ENCODE measurements at regions not wholly inside any gene's neighbourhood (a gene's known extent, or its start where the extent isn't known, plus 50 kb on each side); places are given as distances from the start of the nearest gene placed in this dataset.

DNA sequence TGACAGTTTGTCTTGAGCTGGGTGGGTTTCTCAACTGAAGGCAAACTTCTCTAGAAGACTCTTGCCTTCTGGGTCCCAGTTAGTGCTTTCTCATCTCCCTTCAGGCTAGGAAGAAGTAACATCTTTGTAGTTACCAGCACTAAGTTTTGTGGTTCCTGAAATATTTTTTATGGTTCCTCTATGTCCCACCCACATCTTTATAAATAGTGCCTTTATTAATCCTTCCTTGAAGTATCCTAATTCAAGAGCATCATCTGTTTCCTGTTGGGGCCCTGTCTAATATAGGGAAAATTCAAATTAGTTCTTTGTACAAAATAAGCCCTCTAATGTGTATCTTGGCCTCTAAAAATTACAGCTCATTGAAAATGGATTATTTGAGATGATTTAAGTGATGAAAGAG is 147.4 kb upstream of the MAOA start:
- no peak for DNase-seq (ENCODE audit: low read depth in 2 of 2)

DNA sequence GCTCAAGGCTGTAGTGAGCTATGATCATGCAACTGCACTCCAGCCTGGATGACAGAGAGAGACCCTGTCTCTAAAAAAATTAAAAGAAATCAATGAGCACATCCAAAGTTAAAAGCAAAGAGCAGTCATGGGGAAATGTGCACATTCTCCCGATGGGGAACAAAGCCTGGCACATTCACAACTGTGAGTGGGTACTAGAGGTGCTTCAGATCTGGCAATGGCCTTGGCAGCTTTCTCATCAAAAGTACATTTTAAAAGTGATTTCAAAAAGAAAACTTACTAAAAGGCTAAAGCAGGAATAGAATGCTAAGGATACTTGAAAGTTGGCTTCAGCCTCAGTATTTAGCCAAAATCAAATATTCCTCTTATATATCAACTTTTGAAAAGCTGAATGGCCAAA is 145.9 kb upstream of the MAOA start:
- no peak for DNase-seq (ENCODE audit: low read depth in 2 of 2)

DNA sequence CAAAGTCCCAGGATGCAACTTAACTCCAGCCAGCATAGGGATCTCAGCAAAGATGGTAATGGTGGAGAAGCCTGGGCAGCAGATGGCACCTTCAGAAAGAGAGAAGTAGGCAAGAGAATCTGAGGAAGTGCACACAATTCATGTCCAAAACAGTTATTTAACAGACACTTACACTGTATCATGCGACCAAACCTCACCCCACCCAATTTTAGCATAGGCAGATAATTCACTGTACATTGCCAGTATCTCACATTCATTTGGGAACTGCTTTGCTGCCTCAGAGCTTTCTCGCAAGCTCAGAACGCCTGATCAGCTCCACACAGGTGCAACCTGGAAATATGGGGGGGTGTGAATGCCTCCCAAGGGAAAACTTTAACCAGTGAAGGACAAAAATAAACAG is 143.0 kb upstream of the MAOA start:
- no peak for DNase-seq (ENCODE audit: low read depth in 2 of 2)

DNA sequence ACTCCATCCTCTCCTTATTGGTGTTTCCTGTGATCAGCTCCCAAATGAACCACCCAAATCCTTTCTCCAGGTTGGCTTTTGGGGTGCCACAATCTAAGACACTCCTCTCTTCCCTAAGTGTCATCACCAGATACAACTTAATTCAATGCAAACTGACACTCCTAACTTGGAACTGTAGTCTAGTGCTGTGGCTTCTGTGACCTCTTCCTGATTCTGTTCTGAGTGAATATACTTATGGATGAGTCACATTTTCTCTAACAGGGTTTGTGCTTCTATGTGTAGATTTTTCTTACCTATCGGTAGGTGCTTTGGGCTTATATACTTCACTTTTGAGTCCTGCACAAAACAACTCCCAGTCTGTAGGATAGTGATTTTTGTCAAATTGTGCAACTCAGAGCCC is 141.3 kb upstream of the MAOA start:
- DNase-seq (ENCODE audit: low read depth in 2 of 2) = no peak

DNA sequence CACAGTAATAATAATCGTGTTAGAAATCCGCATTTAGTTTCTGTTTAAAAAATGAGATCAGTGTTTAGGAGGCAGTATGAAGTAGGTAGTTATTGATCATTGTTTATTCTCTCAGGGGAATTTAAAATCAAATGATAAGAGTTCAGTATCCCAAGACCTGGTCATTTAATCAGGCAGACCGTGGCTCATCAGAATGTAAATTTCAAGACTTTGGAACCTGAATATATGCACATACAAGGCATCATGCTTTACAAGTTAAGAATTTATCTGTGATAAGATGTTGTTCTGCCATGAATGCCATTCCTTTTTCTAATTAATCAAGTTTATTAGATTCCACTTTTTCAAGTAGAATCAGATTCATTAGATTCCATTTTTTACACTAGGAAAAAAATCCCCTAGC is 133.5 kb upstream of the MAOA start:
- no peak for DNase-seq (ENCODE audit: low read depth in 2 of 2)

DNA sequence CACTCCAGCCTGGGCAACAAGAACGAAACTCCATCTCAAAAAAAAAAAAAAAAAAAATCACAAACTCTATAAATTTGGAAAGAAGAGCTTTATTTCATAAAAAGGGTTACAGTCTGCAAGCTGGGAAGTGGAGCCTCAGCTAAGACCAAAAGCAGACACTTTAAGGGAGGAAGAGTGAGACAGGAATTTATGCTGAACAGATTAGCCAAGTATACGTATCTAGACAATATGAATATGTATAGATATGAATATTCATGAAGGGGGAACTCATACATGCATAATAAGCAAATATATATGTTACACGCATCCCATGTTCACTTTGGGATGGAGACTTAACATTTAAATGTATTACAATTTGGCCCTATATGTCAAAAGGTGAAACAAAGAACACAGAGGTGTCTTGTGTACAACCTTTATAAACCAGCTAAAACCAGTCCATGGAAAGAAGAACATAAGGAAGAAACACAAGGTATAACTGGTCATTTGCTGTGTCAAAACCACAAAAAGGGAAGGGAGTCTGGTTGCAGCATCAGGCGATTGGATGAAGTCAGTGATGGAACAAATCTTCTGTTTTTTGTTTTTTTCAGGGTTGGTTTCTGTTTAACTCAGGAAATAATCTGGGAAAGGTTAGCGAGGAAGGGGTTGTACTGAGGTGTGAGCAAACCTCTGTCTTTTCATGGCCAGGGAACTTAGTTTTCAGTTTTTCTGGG is 130.0 kb upstream of the MAOA start:
- no peak for DNase-seq (ENCODE audit: low read depth in 2 of 2)

DNA sequence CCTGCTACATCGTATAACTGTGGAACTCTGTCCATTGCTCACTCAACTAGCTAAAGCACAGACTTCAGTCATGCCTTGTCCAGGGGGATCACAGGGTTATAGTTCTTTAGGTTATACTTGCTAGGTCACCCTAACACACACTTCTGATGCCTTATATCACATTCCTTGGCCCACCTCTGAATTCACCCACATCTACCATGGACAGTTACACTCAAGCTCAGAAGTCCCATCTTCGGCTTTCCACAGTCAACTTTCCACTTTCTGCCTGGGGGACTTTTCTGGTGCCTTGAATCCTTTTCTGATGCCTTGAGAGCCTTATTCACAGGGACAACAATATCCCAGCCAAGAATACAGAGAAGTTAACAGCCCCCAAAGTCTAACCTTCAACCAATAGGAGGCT is 129.2 kb upstream of the MAOA start:
- DNase-seq (ENCODE audit: low read depth in 2 of 2) = no peak

DNA sequence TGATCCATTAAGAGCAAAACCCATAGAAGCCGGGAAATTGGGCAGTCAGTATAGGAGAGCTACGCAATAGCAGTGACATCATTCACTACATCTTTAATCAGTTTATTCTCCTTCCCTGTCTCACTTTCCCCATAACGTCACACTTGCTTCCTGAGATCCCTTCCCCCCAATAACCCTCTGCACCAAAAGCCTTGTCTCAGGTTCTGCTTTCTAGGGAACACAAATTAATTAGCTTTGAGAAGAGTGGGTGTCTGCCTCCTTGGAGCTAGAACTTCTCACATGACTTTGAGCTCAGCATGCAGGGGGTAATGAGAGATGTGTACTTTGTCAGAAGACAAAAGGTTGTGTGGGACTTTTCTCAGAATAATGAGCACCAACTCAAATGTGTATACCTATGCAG is 128.3 kb upstream of the MAOA start:
- DNase-seq (ENCODE audit: low read depth in 2 of 2) = no peak

DNA sequence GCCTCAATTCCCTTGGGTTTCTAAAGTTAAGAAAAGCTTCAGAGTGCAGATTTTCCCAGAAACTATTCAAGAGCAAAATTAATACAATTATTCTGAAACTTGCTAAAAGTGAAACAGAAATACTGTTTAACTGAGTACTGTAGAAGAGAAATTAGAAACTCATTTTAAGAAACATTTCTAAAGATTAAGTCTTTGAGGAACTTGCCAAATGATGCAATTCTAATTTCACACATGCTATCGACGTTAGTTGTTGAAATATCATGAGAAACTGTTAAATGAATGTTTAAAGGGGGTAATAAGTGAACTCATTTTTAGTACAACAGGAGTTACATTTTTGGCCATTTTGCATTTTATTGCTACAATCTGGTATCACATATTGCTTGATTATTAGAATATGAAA is 125.3 kb upstream of the MAOA start:
- DNase-seq (ENCODE audit: low read depth in 2 of 2) = no peak

DNA sequence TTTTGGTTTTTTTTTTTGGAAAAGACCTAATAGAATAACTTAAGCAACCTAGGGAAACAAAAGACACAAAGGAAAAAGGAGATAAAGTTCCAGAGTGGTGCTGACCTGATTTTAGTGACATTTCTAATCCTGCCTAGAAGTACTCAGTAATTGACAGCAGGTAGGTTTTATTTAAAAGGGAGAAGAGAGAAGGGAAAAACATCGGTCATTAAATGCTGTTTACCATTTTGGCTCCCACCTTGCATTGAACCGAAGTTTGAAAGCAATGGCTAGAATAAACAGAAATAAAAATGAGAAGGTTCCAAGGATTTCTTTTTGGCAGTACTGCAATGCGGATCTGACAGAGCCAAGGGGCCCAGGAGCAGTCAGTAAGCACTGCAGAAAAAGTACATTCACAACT is 115.8 kb upstream of the MAOA start:
- no peak for DNase-seq (ENCODE audit: low read depth in 2 of 2)

DNA sequence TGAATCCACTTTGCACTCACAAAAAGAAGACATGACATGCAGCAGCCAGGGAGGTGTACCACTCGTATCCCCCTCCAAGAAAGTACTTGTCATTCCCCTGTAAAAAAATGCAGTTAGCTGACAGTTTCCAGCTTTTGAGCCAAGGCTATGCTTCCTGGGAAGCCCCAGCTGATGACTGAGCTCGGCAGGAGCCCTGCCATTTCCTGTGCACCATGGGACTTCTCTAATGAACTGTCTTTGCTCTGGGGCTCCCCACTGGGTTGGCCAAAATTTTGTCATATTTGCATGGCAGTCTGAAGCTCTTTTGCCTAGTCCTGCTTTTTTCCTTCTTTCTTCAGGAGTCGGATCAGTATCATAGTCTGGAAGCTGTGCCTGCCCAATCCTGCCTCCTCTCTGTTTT is 104.5 kb upstream of the MAOA start:
- DNase-seq (ENCODE audit: low read depth in 2 of 2) = no peak

DNA sequence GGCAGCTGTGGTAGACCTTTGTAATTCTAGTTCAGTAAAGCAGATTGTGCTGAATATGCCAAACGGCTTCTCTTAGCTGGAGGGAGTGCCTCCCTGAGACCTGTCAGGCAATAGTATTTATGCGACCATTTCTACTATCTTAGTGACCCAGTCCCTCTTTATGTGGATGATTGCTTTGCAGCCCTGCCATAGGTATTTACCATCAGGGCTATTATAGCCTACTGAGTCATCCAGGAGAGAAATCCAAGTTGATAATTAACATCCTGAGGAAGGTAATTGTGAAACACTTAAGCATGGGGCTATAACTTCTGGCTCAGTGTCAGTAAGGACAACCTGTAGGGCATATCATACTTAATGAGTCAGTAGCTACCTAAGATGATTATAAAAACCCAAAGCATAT is 103.9 kb upstream of the MAOA start:
- no peak for DNase-seq (ENCODE audit: low read depth in 2 of 2)

DNA sequence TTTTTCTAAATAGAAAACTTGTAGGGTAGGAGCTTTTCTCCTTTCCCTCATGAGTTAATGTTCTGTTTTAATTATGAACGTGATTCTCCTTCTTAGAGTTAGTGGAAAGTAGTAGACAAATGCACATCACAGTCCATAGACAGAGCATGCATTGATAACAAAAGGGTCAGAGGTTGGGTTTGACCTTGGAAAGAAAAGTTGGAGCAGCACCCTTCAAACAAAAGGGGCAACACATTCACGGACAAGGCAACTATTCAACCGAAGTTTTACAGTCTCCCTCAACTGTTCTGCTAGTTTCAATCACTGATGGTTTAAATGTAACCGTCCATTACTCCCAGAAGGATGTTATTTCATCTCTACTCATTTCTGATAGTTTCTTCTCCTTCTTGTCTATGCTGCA is 103.4 kb upstream of the MAOA start:
- no peak for DNase-seq (ENCODE audit: low read depth in 2 of 2)

DNA sequence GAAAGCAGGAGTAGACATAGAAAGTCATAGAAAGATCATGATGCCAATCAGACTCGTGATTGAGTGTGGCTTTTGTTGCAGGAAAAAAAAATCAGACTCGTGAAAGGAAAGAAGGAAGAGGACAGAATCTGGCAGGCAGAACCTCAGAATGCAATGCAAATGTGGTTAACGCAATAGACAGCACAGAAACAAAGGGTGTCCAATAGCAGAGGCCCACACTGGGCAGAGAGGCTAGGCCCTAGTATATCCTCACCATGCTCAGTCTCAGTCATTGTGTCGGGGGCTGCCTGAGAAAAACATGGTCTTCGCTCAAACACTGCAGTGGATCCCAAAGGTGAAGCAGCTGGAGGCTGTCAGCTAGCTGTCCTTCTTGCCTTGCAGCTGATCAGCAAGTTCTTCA is 102.8 kb upstream of the MAOA start:
- DNase-seq (ENCODE audit: low read depth in 2 of 2) = no peak

DNA sequence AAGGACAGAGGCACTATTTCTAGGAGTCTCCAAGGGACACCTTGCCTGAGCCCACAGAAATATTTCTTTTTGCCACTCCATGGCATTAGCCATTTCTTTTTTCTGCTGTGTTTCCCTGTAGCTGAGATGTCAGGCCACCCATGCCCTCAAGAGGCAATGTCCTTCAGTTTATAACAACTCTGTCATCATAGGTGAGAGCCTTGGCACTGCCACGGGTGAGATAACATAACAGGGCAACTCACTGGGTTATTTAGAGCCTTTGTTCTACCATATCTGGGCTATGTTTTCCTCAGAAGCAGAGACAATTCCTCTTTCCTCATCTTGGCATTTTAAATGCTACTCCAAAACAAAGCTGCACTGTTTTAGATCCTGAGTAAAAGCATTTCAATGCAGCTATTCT is 99.9 kb upstream of the MAOA start:
- no peak for DNase-seq (ENCODE audit: low read depth in 2 of 2)

DNA sequence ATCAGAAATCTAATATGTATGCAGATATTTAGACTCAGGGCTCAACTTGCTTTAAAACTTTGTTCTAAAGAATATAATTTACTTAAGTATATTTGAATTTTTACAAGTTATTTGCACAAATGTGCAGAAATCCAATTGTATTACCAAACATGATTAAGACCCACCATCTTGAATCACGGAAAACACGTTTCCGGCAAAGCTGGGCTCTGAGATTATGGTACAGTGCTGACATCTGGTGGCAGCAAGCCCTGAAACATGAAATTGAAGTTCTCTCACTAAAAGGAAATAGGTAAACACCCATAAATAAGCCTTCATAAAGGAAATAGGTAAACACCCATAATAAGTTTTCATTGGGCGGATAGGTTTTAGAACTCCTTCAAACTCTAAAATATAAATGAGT is 98.3 kb upstream of the MAOA start:
- DNase-seq (ENCODE audit: low read depth in 2 of 2) = peak; percentile 37 to 47

DNA sequence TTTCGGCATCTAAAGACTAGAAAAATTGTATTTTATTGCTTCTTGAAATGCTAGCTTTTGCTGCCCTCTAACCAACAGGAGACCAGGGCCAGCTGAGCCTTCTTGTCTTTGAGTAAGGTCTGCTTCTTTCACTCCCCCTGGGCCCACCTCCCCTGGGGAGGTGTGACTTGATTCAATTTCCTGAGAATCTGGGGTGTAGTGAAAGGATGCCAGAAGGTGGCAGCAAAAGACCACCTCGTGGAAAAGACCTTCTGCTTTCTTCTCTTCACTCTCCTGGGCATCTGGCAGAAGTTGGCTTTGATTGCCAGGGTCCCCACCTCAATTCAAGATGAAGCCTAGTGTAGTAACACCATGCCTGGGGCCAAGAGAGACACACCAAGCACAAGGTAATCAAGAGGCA is 96.5 kb upstream of the MAOA start:
- DNase-seq (ENCODE audit: low read depth in 2 of 2) = peak in 1 of 2 donors; percentile 0

DNA sequence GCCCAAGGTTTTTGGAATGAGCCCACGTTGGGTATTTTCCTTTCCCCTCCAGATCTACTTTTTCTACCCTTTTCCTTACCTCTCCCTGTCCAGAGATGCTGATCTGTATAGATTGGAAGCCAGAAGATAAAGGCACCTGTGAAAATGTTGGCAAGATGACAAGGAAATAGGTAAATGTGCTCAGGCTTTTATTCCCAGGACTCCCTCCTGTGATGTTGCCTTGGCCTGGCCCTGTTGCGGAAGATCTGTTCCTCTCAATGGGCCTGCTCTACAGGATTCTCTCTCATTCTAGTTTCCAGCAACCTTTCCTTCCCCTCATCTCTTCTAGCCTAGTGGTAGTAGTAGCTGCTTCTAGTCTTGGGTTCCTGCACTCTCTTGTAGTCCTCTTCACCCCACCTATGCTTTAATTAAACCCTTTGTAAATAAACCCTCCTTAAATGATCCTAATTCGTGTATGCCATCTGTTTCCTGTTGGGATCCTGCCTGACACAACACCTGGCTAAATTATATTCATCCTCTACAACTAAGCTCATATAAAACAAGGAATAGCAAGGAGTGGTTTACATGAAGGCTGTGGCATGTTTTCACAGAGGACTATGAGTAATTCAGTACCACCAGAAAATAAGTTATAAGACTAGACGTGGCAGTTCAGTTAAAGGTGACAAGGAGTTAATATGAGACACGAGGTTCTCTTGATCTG is 95.7 kb upstream of the MAOA start:
- DNase-seq (ENCODE audit: low read depth in 2 of 2) = no peak

DNA sequence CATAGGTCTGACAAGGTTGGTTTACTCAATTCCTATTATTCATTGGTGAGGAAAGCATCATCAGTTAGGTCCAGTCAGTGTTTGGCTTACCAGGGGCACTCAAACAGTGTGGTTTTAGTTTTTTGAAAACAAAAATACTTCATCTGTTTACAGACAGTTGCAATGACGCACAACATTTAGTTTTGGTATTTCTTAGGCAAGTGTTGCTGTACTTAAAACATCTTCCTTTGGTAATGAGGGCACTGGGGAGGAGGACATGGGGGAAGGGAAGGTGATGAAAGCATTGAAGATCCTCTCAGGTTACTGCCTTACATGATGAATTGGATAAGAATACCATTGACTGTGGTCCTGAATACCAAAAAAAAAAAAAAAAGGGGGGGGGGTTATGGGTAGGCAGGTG is 93.7 kb upstream of the MAOA start:
- no peak for DNase-seq (ENCODE audit: low read depth in 2 of 2)

DNA sequence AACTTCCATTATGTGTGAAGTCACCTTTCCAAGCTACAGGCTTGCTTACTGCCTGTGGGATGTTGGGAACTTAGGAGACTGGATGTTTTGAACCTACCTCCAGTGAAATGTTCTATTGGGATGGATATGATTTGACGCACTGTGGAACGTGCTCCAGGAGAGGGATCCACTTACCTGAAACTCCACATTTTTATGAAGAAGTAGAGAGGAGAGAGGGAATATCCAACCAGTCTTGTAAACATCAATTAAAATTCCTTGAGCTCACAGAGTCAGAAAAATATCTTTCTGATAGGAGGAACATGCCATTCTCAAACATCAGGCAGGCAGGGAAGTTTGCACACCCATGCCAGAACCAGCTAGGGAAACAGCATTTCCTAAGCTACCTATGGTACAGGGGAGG is 91.1 kb upstream of the MAOA start:
- DNase-seq (ENCODE audit: low read depth in 2 of 2) = no peak

DNA sequence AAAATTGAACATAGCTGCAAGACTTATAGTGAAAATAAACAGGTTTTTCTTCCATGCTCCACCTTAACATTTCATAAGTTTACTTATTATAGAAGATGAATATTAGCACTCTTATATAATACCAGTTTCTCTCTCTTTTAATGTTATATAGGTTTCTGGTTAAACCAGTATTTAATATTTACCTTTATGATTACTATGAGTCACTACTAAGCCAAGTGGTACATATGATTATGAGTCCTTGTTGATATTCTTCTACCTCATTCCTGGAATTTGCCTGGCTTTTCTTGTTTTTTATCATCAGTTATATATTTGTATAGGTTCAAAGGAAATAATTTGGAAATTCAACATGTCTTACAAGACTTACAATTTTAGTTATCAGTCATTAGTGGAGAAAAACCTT is 89.9 kb upstream of the MAOA start:
- no peak for DNase-seq (ENCODE audit: low read depth in 2 of 2)

DNA sequence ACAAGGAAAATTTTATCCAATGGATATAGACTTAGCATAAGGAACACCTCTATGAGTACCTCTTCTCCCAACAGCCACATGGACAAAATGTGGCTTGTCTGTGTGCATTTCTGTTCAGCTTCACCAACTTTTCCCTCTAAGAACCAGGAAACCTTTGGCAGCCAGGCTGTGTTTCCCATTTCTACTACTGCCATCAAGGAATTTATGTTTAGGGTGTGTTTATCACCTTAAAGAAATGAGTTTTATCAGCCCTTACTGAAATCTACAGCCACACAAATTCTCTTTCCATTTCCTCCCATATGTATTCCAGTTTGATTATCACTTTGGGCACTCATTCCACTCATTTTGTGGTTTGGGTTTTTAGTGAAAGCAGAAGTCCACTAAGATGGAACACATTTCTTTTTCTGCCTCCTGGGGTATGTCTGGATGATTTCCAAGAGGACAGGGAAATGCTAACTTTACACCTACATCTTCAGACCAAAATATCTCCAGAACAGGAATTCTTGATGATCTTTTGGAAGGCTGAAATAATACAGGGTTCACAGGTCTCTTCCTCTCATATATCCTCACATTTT is 82.6 kb upstream of the MAOA start:
- no peak for DNase-seq (ENCODE audit: low read depth in 2 of 2)

DNA sequence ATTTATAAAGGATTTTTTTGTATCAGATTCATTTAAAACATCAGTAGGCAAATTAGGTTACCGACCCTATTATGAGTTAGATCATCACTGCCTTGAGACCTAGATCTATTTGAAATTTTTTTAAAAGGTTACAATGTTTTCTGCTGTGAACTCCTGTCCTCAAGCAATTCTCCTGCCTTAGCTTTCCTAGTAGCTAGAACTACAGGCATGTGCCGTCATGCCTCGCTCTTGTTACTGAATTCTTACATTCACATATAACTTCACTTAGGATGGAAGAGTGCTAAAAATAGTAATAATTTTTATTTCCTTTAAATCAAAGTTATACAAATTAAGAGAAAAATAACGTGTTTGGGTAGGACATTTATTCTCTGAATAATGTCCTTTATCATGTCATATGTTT is 75.5 kb upstream of the MAOA start:
- DNase-seq (ENCODE audit: low read depth in 2 of 2) = no peak

DNA sequence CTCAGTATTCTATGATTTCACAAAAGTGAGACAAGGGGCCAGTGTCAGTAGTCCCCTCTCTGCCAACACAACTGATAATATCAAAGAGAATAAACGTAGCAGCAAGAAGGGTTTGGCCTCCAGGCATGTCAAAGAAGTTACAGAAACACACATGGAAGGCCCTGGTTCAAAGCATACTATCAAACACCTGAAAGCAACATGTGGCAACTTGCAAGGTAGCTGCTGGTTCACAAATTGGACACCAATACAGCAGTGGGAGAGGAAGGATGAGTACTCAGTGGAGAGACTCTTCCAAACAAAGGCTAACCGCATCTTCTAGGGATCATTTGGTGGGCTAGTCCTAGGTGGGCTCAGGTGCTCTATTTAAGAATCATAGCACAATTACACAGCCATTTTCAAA is 74.9 kb upstream of the MAOA start:
- DNase-seq (ENCODE audit: low read depth in 2 of 2) = no peak
